Endothelial cell of umbilical vein (primary cell): ENCODE measurements at regions not wholly inside any gene's neighbourhood (a gene's known extent, or its start where the extent isn't known, plus 50 kb on each side); places are given as distances from the start of the nearest gene placed in this dataset.

ENCODE experiments used
- BruUV-seq: library from RNA; stranded (reverse); fragments of 400-500 nt; replicated peaks from 2 replicates; lab custom pipeline; 2021; lab: Mats Ljungman, UMichigan
- CTCF ChIA-PET: fragments of 300-600, 350-600 bp; sonication (Branson Sonifier 250); formaldehyde crosslinking; loops from one replicate; lab custom pipeline; 2021; ENCODE audit warnings: antibody characterized with exemption, inconsistent platforms; lab: Charles Lee
- POLR2A ChIA-PET: fragments of 300-600, 350-600 bp; sonication (Branson Sonifier 250); formaldehyde crosslinking; loops from one replicate; lab custom pipeline; 2021; ENCODE audit warnings: antibody characterized with exemption, inconsistent platforms; lab: Charles Lee
- DNase-seq: peaks from one replicate; pipeline ENCODE4 v3.0.0-alpha.2; 2011; ENCODE audit warnings: low read depth, low spot score
- FAIRE-seq: peaks from 2 replicates; lab custom pipeline; 2011; peaks lifted over from hg19 to GRCh38; lab: Jason Lieb, UNC
- H2AFZ ChIP-seq: 2 replicates; pipeline ENCODE4 v1.6.0; 2012; ENCODE audit warnings: low read depth, low read length, control low read depth, inconsistent platforms
- H3K27ac ChIP-seq: 2 replicates; pipeline ENCODE4 v1.5.1; 2011; ENCODE audit warnings: low read depth, mild to moderate bottlenecking, control low read depth, low read length, moderate library complexity; ENCODE audit not compliant: insufficient read depth
- H3K27me3 ChIP-seq, 2 experiments: 2 replicates each; pipeline versions ENCODE4 v1.6.0 to v1.6.1; 2011; ENCODE audit warnings: low read length in 2 of 2, mixed read lengths in 1 of 2; ENCODE audit not compliant: control insufficient read depth in 2 of 2, insufficient read depth in 2 of 2
- H3K36me3 ChIP-seq, 2 experiments: 2 replicates in 1 of 2; 3 replicates in 1 of 2; pipeline ENCODE4 v1.5.1; 2011; ENCODE audit warnings: low read length in 2 of 2, mild to moderate bottlenecking in 1 of 2, moderate library complexity in 1 of 2; ENCODE audit not compliant: control insufficient read depth in 2 of 2, insufficient read depth in 2 of 2; ENCODE audit errors: extremely low read depth in 1 of 2
- H3K4me1 ChIP-seq: 3 replicates; pipeline ENCODE4 v1.5.1; 2011; ENCODE audit warnings: mild to moderate bottlenecking, low read length; ENCODE audit not compliant: control insufficient read depth, insufficient read depth; ENCODE audit errors: extremely low read depth
- H3K4me2 ChIP-seq: 2 replicates; pipeline ENCODE4 v1.6.1; 2011; ENCODE audit warnings: low read length, control low read depth, mixed read lengths; ENCODE audit not compliant: insufficient read depth
- H3K4me3 ChIP-seq, 3 experiments: fragments of 200-600 bp in 1 of 3; sonication (generic), shearing (Covaris generic) in 1 of 3; replicated peaks in 1 of 3; 2 replicates each; pipeline ENCODE4 v1.5.1; 2011 to 2016; ENCODE audit warnings: control low read depth in 3 of 3, low read length in 3 of 3, mild to moderate bottlenecking in 2 of 3, inconsistent platforms in 1 of 3, low read depth in 1 of 3, moderate library complexity in 1 of 3; ENCODE audit not compliant: insufficient read depth in 1 of 3
- H3K79me2 ChIP-seq: 2 replicates; pipeline ENCODE4 v1.6.0; 2012; ENCODE audit warnings: low read length, inconsistent platforms; ENCODE audit not compliant: control insufficient read depth, insufficient read depth
- H3K9ac ChIP-seq: replicated peaks from 2 replicates; pipeline ENCODE3; 2011; ENCODE audit warnings: low read length, control low read depth; ENCODE audit not compliant: insufficient read depth; ENCODE audit errors: extremely low read depth
- H3K9me1 ChIP-seq: replicated peaks from 3 replicates; pipeline ENCODE4 v1.6.0; 2011; ENCODE audit warnings: mild to moderate bottlenecking, low read length; ENCODE audit not compliant: control insufficient read depth, insufficient read depth; ENCODE audit errors: extremely low read depth
- H3K9me3 ChIP-seq: replicated peaks from 2 replicates; pipeline ENCODE4 v1.5.1; 2012; ENCODE audit warnings: low read length, inconsistent platforms; ENCODE audit not compliant: control insufficient read depth, insufficient read depth
- H4K20me1 ChIP-seq: replicated peaks from 2 replicates; pipeline ENCODE3; 2011; ENCODE audit warnings: mild to moderate bottlenecking, low read length; ENCODE audit not compliant: control insufficient read depth, insufficient read depth; ENCODE audit errors: extremely low read depth
- EZH2 ChIP-seq: IDR thresholded peaks from 2 replicates; pipeline ENCODE4 v1.6.1; 2012; ENCODE audit warnings: borderline replicate concordance, low read depth, mild to moderate bottlenecking, moderate library complexity, low read length, inconsistent platforms; ENCODE audit not compliant: severe bottlenecking
- FOS ChIP-seq: IDR thresholded peaks from 2 replicates; pipeline ENCODE4 v1.6.1; 2011; ENCODE audit warnings: mild to moderate bottlenecking, low read length, moderate library complexity, borderline replicate concordance; ENCODE audit not compliant: insufficient read depth
- GATA2 ChIP-seq: IDR thresholded peaks from 2 replicates; pipeline ENCODE4 v1.7.0; 2011; ENCODE audit warnings: low read depth, mild to moderate bottlenecking, moderate library complexity, mixed read lengths, low read length; ENCODE audit not compliant: insufficient read length, insufficient read depth
- JUN ChIP-seq: IDR thresholded peaks from 2 replicates; pipeline ENCODE4 v1.6.1; 2011; ENCODE audit warnings: borderline replicate concordance, low read depth; ENCODE audit not compliant: insufficient read length, insufficient read depth
- MYC ChIP-seq: IDR thresholded peaks from one replicate; pipeline ENCODE4 v1.6.1; 2011; ENCODE audit warnings: mild to moderate bottlenecking, low read depth, low read length
- POLR2A ChIP-seq: IDR thresholded peaks from 2 replicates; pipeline ENCODE4 v1.6.1; 2012; ENCODE audit warnings: low read depth, mild to moderate bottlenecking, control low read depth, low read length
- POLR2AphosphoS5 ChIP-seq: IDR thresholded peaks from 2 replicates; pipeline ENCODE4 v1.6.1; 2012; ENCODE audit warnings: low read depth, mild to moderate bottlenecking, control low read depth, low read length, moderate library complexity; ENCODE audit not compliant: insufficient read depth
- dilution Hi-C: fragments of 300-500 bp; cut with MboI; formaldehyde crosslinking; loops from one replicate; pipeline ENCODE4 v1.15.0; 2019; ENCODE audit warnings: low sequenced_read_pairs; ENCODE audit not compliant: extremely low pct_ligation_motif_present
- intact Hi-C: fragments of 100-400 bp; cut with micrococcal nuclease; formaldehyde crosslinking; loops from one replicate; pipeline ENCODE4 v1.10.0; 2022
- TF ChIP-seq, protein P1 (sequence below), 2 donors: IDR thresholded peaks; 1 replicate in 1 of 2; 2 replicates in 1 of 2; pipeline ENCODE4 v1.5.1; 2011; ENCODE audit warnings: low read length in 2 of 2, mild to moderate bottlenecking in 2 of 2, moderate library complexity in 2 of 2, control low read depth in 1 of 2, inconsistent platforms in 1 of 2, low read depth in 1 of 2; ENCODE audit not compliant: insufficient read depth in 1 of 2; ENCODE audit errors: extremely low read depth in 1 of 2
- TF ChIP-seq, protein P2 (sequence below): IDR thresholded peaks from 2 replicates; pipeline ENCODE4 v1.6.1; 2011; ENCODE audit not compliant: insufficient read depth, insufficient read length

DNA sequence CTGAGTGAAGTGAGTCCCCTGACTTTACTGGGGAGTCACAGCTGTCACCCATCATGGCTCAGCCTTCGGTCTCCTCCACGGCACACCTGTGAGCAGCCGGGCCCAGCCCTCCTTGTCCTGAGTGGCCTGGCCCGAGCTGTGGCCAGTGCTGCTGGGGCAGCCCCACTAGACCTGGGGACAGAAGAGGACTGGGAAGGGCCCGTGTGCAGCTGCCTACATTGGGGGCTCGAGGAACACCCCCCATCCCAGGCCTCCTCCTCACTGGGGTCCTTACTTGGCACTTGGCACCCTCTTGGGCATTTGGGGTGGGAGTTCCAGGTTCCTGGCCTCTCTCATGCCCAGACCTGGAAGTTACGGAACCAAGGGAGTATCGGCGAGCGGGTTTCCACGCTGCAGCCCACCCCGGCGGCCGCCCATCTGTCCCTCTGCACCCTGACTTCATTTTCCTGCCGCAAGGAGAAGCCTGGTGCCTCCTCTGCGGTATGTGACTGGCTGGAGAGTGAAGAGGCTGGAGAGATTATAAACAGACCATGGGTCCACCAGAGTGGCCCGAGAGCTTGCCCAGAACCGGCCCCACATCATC is 179.7 kb downstream of the KIF26A start:
- Histone ChIP-seq H3K36me3 (no peaks in the 10 kb centered on the region), H3K9ac (no peak overlapping the region), H3K27ac (no peak overlapping the region), H2AFZ (no peak overlapping the region), H3K4me1 (no peaks in the 10 kb centered on the region), H3K79me2 (no peaks in the 10 kb centered on the region), H4K20me1 (no peaks in the 10 kb centered on the region), H3K27me3 (no peaks in the 10 kb centered on the region), H3K4me2 (no peak overlapping the region), H3K9me1 (no peaks in the 10 kb centered on the region), H3K4me3 (no peak overlapping the region), H3K9me3 (no peaks in the 10 kb centered on the region)
- FAIRE-seq (no peak), DNase-seq (no peak)
- CTCF ChIA-PET: no interaction called here
- BruUV-seq: no TSS peak
- intact Hi-C loops: no loop called here
- POLR2A ChIA-PET: no interaction called here
- dilution Hi-C loops: no loop called here
- no peak for TF ChIP-seq JUN
- no peak for TF ChIP-seq POLR2A

DNA sequence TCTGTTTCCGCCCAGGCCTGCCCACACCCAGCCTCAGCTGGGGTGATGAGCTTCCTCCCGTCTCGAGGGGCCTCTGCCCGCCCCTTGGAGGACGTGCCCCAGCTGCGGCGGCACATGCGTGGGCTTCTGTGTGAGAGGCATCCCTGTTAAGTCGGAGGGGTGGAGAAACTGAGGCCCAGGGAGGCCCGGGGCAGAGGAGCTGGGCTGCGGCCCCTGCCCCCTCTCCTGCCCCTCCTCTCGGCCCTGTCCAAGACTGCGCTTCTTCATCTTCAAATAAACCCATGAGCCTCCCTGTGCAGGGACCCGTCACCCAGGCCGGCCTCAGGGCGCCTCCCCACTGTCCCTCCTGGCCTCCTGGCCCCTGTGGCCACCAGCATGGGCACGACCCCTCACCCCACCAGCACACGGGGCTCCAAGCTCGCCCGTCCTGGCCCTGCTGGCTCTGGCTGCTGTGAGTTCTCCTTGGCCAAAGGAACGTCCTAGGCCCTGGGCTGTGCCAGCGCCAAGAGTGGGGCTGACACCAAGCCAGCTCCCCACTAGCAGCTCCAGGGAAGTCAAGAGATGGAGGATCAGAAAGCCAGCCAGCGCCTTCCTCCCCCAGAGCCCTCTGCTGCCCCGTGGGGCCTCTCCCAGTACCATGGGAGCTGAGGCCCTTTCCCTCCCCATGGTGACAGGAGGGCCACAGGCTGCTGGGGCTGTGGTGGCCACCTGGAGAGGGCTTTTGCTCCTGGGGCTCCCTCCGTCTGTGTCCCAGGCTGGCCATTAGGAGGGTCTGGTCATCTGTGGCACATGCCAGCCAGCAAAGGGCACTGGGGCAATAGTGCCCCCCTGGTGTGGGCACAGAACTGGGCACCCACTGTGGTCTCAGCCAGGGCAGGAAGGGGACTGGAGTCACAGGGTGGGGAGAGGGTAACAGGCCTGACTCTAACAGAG is 180.4 kb downstream of the KIF26A start:
- dilution Hi-C loops: no loop called here
- no peak for DNase-seq
- Histone ChIP-seq H3K9me1 (no peaks in the 10 kb centered on the region), H3K9me3 (no peaks in the 10 kb centered on the region), H3K27me3 (no peaks in the 10 kb centered on the region), H2AFZ (no peak overlapping the region), H3K4me1 (no peaks in the 10 kb centered on the region), H4K20me1 (no peaks in the 10 kb centered on the region), H3K4me2 (no peak overlapping the region), H3K36me3 (no peaks in the 10 kb centered on the region), H3K79me2 (no peaks in the 10 kb centered on the region), H3K27ac (no peak overlapping the region), H3K9ac (no peak overlapping the region), H3K4me3 (no peak overlapping the region)
- intact Hi-C loops: no loop called here
- TF ChIP-seq, protein P1, sequence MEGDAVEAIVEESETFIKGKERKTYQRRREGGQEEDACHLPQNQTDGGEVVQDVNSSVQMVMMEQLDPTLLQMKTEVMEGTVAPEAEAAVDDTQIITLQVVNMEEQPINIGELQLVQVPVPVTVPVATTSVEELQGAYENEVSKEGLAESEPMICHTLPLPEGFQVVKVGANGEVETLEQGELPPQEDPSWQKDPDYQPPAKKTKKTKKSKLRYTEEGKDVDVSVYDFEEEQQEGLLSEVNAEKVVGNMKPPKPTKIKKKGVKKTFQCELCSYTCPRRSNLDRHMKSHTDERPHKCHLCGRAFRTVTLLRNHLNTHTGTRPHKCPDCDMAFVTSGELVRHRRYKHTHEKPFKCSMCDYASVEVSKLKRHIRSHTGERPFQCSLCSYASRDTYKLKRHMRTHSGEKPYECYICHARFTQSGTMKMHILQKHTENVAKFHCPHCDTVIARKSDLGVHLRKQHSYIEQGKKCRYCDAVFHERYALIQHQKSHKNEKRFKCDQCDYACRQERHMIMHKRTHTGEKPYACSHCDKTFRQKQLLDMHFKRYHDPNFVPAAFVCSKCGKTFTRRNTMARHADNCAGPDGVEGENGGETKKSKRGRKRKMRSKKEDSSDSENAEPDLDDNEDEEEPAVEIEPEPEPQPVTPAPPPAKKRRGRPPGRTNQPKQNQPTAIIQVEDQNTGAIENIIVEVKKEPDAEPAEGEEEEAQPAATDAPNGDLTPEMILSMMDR (IDR thresholded peaks at IDR 0.05; ENCODE audit: extremely low read depth in 1 of 2, insufficient read depth in 1 of 2, low read depth in 1 of 2, low read length in 2 of 2): no peak
- TF ChIP-seq GATA2 (no peak), POLR2A (no peak), EZH2 (no peak), MYC (no peak), FOS (no peak), JUN (no peak), POLR2AphosphoS5 (no peak)
- TF ChIP-seq, protein P2, sequence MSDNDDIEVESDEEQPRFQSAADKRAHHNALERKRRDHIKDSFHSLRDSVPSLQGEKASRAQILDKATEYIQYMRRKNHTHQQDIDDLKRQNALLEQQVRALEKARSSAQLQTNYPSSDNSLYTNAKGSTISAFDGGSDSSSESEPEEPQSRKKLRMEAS: no peak
- ChIA-PET POLR2A (no interaction called here), CTCF (interaction anchor here (1.0 kb wide), 1 partner anchor 10 kb away, joined by 3 read pairs; no protein-coding TSS in a partner anchor)
- FAIRE-seq: no peak
- BruUV-seq: no TSS peak
